Fibroblast of skin of right quadriceps (primary cell): ENCODE measurements at regions not wholly inside any gene's neighbourhood (a gene's known extent, or its start where the extent isn't known, plus 50 kb on each side); places are given as distances from the start of the nearest gene placed in this dataset.

Experiments used
- DNase-seq: peaks from one replicate; pipeline ENCODE4 v3.0.0-alpha.2; 2013

- DNase-seq: peak; percentile 0
These were observed 233.0 kb upstream of the SATB1 start for GRCh38 chr3:18657858-18658820.

GRCh38 chr3:18656866-18657265 is 231.7 kb upstream of the SATB1 start:
- DNase-seq: no peak

GRCh38 chr3:18656410-18656809 is 231.3 kb upstream of the SATB1 start:
- DNase-seq: no peak

- no peak for DNase-seq
These were observed 230.7 kb upstream of the SATB1 start for GRCh38 chr3:18655827-18656226.

- DNase-seq: no peak
These were observed 227.6 kb upstream of the SATB1 start for GRCh38 chr3:18652781-18653180.

GRCh38 chr3:18650731-18651130 is 225.6 kb upstream of the SATB1 start:
- no peak for DNase-seq

GRCh38 chr3:18649666-18650363 is 224.7 kb upstream of the SATB1 start:
- no peak for DNase-seq

GRCh38 chr3:18648868-18649462 is 223.8 kb upstream of the SATB1 start:
- DNase-seq: no peak

- no peak for DNase-seq
These were observed 223.0 kb upstream of the SATB1 start for GRCh38 chr3:18648159-18648558.

GRCh38 chr3:18645619-18646018 is 220.5 kb upstream of the SATB1 start:
- DNase-seq: no peak

- DNase-seq: no peak
These were observed 218.1 kb upstream of the SATB1 start for GRCh38 chr3:18643281-18643680.

GRCh38 chr3:18641916-18642315 is 216.8 kb upstream of the SATB1 start:
- DNase-seq: no peak

- no peak for DNase-seq
These were observed 210.1 kb upstream of the SATB1 start for GRCh38 chr3:18635215-18635614.

- DNase-seq: no peak
These were observed 209.3 kb upstream of the SATB1 start for GRCh38 chr3:18634461-18634860.

- no peak for DNase-seq
These were observed 207.9 kb upstream of the SATB1 start for GRCh38 chr3:18633002-18633401.

GRCh38 chr3:18630295-18630694 is 205.2 kb upstream of the SATB1 start:
- no peak for DNase-seq

GRCh38 chr3:18625085-18625484 is 199.9 kb upstream of the SATB1 start:
- DNase-seq: no peak

- no peak for DNase-seq
These were observed 198.1 kb upstream of the SATB1 start for GRCh38 chr3:18623220-18623619.

GRCh38 chr3:18618723-18619122 is 193.6 kb upstream of the SATB1 start:
- DNase-seq: no peak

GRCh38 chr3:18611991-18612390 is 186.9 kb upstream of the SATB1 start:
- no peak for DNase-seq

GRCh38 chr3:18609187-18609586 is 184.0 kb upstream of the SATB1 start:
- no peak for DNase-seq

GRCh38 chr3:18597919-18598318 is 172.8 kb upstream of the SATB1 start:
- DNase-seq: no peak

GRCh38 chr3:18593231-18593630 is 168.1 kb upstream of the SATB1 start:
- DNase-seq: no peak

- no peak for DNase-seq
These were observed 166.0 kb upstream of the SATB1 start for GRCh38 chr3:18591120-18591519.
